NCI-H82 treated with DMSO at 0.1 percent for 48 hours (cell line): ENCODE measurements at regions not wholly inside any gene's neighbourhood (a gene's known extent, or its start where the extent isn't known, plus 50 kb on each side); places are given as distances from the start of the nearest gene placed in this dataset.
"Not testable (repeated sequence)": the region's sequence is repeated elsewhere in the genome, so short reads cannot be mapped to it uniquely, and the experiment has no call there.

Experiments used
- DNase-seq: peaks from one replicate; lab custom pipeline; 2025; ENCODE audit not compliant: unreplicated experiment; lab: John Stamatoyannopoulos, UW

- no peak for DNase-seq
Measured at GRCh38 chr7:94104301-94104700, 100.1 kb upstream of the BET1 start.

- no peak for DNase-seq
Measured at GRCh38 chr7:94109556-94109955, 105.4 kb upstream of the BET1 start.

GRCh38 chr7:94111009-94111408, 106.9 kb upstream of the BET1 start:
- no peak for DNase-seq

GRCh38 chr7:94115316-94115715, 111.2 kb upstream of the BET1 start:
- no peak for DNase-seq

GRCh38 chr7:94123136-94123535, 119.0 kb upstream of the BET1 start:
- no peak for DNase-seq

GRCh38 chr7:94127026-94127425, 122.9 kb upstream of the BET1 start:
- DNase-seq: no peak

GRCh38 chr7:94128072-94128471, 123.9 kb upstream of the BET1 start:
- DNase-seq: no peak

- no peak for DNase-seq
Measured at GRCh38 chr7:94129443-94130140, 125.4 kb upstream of the BET1 start.

- no peak for DNase-seq
Measured at GRCh38 chr7:94130716-94131115, 126.6 kb upstream of the BET1 start.

- DNase-seq: no peak
Measured at GRCh38 chr7:94133460-94133859, 129.3 kb upstream of the BET1 start.

- DNase-seq: no peak
Measured at GRCh38 chr7:94135180-94135579, 131.0 kb upstream of the BET1 start.

- DNase-seq: no peak
Measured at GRCh38 chr7:94142281-94142680, 138.1 kb upstream of the BET1 start.

- DNase-seq: no peak
Measured at GRCh38 chr7:94145602-94146001, 141.4 kb upstream of the BET1 start.

- no peak for DNase-seq
Measured at GRCh38 chr7:94146408-94146807, 142.3 kb upstream of the BET1 start.

GRCh38 chr7:94149789-94150545, 145.8 kb upstream of the BET1 start:
- no peak for DNase-seq

- DNase-seq: no peak
Measured at GRCh38 chr7:94154182-94154581, 150.0 kb upstream of the BET1 start.

- no peak for DNase-seq
Measured at GRCh38 chr7:94154858-94155257, 150.7 kb upstream of the BET1 start.

- DNase-seq: not testable (repeated sequence)
Measured at GRCh38 chr7:94157659-94158306, 153.6 kb upstream of the BET1 start.

- no peak for DNase-seq
Measured at GRCh38 chr7:94160719-94161435, 156.7 kb upstream of the BET1 start.

GRCh38 chr7:94161476-94161875, 157.3 kb upstream of the BET1 start:
- DNase-seq: no peak

- no peak for DNase-seq
Measured at GRCh38 chr7:94169682-94170081, 165.5 kb upstream of the BET1 start.
